ENCODE measurements at regions not wholly inside any gene's neighbourhood (a gene's known extent, or its start where the extent isn't known, plus 50 kb on each side); places are given as distances from the start of the nearest gene placed in this dataset.

- TF ChIP-seq CTCF (IDR thresholded peaks at IDR 0.05): no peak
- TF ChIP-seq POLR2A (IDR thresholded peaks at IDR 0.05): no peak
- no peak for TF ChIP-seq EP300 (IDR thresholded peaks at IDR 0.05)
Measured at GRCh38 chr3:160168246-160168645, 57.0 kb upstream of the C3orf80 start.
